Effector memory CD4-positive, alpha-beta T cell (primary cell): ENCODE measurements at regions not wholly inside any gene's neighbourhood (a gene's known extent, or its start where the extent isn't known, plus 50 kb on each side); places are given as distances from the start of the nearest gene placed in this dataset.

Source experiments
- DNase-seq, 3 donors: peaks; one replicate each; pipeline ENCODE4 v3.0.0-alpha.2; 2020
- H3K27ac ChIP-seq: 2 replicates; pipeline ENCODE4 v1.7.0; 2013; ENCODE audit warnings: mild to moderate bottlenecking, low read length, moderate library complexity; ENCODE audit not compliant: insufficient read depth, poor library complexity, severe bottlenecking
- H3K27me3 ChIP-seq: replicated peaks from 2 replicates; pipeline ENCODE4 v1.7.0; 2013; ENCODE audit warnings: mild to moderate bottlenecking, low read length; ENCODE audit not compliant: insufficient read depth, control insufficient read depth, poor library complexity, severe bottlenecking
- H3K36me3 ChIP-seq: 2 replicates; pipeline ENCODE4 v1.7.0; 2013; ENCODE audit warnings: mild to moderate bottlenecking, low read length, moderate library complexity; ENCODE audit not compliant: control insufficient read depth, insufficient read depth
- H3K4me1 ChIP-seq: 2 replicates; pipeline ENCODE4 v1.7.0; 2013; ENCODE audit warnings: low read length, mild to moderate bottlenecking; ENCODE audit not compliant: control insufficient read depth, insufficient read depth, poor library complexity, severe bottlenecking
- H3K4me3 ChIP-seq: 2 replicates; pipeline ENCODE4 v1.7.0; 2013; ENCODE audit warnings: low read length, low read depth, mild to moderate bottlenecking; ENCODE audit not compliant: insufficient read depth, poor library complexity, severe bottlenecking
- H3K9me3 ChIP-seq: 2 replicates; pipeline ENCODE4 v1.7.0; 2013; ENCODE audit warnings: mild to moderate bottlenecking, low read length, moderate library complexity; ENCODE audit not compliant: control insufficient read depth

DNA sequence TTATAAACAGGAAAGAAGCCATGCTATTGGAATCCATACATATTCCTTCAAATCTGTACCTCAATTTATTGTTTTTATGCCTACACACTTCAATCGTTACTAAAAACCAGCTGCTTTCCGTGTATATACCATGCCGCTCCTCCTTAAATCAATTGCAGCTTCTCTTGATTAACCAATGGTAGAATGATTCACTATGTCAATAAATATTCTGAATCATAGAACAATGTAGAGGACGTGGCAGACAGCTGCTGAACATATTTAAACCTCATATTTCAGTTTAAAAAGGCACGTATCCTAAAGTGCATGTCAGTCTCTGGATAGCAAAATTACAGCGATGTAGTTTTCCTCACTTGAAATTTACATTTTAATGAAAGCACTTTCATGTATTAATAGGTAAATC lies 100.4 kb downstream of the MRPL39 start:
- H3K27ac ChIP-seq = no peak overlapping the region

DNA sequence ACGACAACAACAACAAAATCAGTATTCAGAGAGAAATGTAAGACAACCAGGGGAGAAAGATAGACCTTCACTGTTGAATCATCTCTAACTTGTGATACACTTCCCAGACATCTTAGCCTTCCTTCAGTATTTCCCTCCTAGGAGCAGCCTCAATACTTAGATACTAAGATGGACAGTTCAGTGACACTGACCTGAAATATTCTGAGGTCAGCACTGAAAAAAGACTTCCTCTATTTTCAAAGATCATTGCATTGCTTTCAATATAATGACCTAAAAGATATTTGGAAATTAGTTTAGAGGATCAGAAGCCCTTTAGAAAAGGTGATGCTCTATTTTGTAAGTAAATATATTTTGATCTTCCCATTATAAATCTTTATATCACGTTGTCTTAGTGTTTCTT lies 101.0 kb downstream of the MRPL39 start:
- no peaks in the 10 kb centered on the region for H3K36me3 ChIP-seq
- H3K4me3 ChIP-seq = no peak overlapping the region
- H3K27ac ChIP-seq = no peak overlapping the region
- H3K4me1 ChIP-seq = no peaks in the 10 kb centered on the region
- H3K27me3 ChIP-seq = no peaks in the 10 kb centered on the region
- no peaks in the 10 kb centered on the region for H3K9me3 ChIP-seq
- DNase-seq = no peak

More for the DNA sequence above, 100.4 kb downstream of the MRPL39 start:
- H3K9me3 ChIP-seq = no peaks in the 10 kb centered on the region
- no peak overlapping the region for H3K4me3 ChIP-seq
- no peaks in the 10 kb centered on the region for H3K36me3 ChIP-seq
- no peaks in the 10 kb centered on the region for H3K27me3 ChIP-seq
- no peak for DNase-seq
- no peaks in the 10 kb centered on the region for H3K4me1 ChIP-seq

DNA sequence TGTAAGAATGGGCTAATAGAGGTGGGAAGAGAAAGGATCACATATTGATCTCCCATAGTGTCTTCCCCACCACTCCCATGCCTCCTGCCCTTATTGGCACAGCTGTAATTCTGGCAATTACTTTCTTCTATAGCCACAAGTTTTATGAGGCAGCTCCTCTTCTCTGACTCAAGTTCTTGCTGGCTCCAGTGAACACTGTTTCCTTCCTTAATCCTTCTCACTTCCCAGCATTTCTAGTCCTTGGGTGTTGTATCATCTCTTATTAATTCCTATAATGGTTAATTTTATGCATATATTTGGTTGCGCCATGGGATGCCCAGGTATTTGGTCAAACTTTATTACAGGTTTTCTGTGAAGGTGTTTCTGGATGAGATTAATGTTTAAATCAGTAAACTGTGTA lies 103.3 kb downstream of the MRPL39 start:
- no peaks in the 10 kb centered on the region for H3K27me3 ChIP-seq
- no peak overlapping the region for H3K27ac ChIP-seq
- no peaks in the 10 kb centered on the region for H3K36me3 ChIP-seq
- no peaks in the 10 kb centered on the region for H3K4me1 ChIP-seq
- no peaks in the 10 kb centered on the region for H3K9me3 ChIP-seq
- DNase-seq = no peak
- no peak overlapping the region for H3K4me3 ChIP-seq

DNA sequence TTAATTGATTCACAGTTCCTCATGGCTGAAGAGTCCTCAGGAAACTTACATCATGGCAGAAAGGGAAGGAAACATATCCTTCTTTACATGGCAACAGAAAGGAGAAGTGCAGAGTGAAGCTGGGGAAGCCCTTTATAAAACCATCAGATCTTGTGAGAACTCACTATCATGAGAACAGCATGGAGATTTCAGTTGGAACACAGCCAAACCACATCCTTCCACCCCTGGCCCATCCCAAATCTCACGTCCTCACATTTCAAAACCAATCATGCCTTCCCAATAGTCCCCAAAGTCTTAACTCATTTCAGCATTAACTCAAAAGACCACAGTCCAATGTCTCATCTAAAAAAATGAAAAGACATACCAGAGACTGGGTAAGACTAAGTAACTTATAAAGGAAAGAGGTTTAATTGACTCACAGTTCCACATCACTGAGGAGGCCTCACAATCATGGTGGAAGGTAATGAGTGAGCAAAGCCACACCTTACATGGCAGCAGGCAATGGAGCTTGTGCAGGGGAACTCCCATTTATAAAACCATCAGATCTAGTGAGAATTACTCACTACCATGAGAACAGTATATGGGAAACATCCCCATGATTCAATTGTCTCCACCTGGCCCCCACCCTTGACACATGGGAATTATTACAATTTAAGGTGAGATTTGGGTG lies 105.2 kb downstream of the MRPL39 start:
- Histone ChIP-seq H3K27ac (no peak overlapping the region), H3K27me3 (no peaks in the 10 kb centered on the region), H3K9me3 (no peaks in the 10 kb centered on the region), H3K4me3 (no peak overlapping the region), H3K4me1 (no peaks in the 10 kb centered on the region), H3K36me3 (no peaks in the 10 kb centered on the region)
- DNase-seq = no peak

DNA sequence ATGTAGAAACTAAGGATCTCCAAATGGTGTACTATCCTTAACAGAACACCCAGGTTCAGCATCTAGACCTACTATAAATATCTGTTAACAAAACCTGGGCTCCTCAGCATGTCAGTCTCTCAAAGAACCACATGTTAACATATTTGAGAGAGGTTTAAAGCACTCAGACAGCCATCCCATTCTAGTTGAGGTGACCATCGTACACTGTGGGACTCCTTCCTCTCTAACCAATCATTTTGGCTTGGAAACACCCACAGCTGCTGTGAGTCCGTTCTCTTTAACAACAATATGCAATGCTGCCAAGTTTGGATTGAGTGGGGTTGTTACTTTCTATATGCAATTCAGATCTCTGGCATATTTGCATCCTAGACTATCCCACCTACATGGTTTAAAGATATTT lies 105.8 kb downstream of the MRPL39 start:
- Histone ChIP-seq H3K4me3 (no peak overlapping the region), H3K27ac (no peak overlapping the region)
- no peak for DNase-seq

DNA sequence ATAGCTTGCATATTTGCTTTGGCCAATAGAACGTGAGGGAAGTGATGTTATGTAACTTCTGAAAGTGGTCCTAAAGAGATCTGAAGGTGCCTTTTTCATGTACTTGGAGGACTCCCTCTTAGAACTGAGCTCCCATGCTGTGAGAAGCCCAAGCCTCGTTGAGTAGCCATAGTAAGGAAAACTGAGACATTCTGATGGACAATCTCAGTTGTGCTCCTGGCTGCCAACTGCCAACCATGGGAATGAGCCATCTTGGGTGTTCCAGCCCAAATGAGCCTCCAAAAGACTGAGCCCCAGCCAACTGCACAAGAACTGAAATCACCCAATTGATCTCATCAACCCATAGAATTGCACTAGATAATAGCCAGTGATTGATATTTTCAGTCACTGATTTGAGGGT lies 106.7 kb downstream of the MRPL39 start:
- H3K4me1 ChIP-seq = no peaks in the 10 kb centered on the region
- no peaks in the 10 kb centered on the region for H3K9me3 ChIP-seq
- H3K27me3 ChIP-seq = no peaks in the 10 kb centered on the region
- no peak overlapping the region for H3K27ac ChIP-seq
- H3K36me3 ChIP-seq = no peaks in the 10 kb centered on the region
- H3K4me3 ChIP-seq = no peak overlapping the region
- DNase-seq = no peak

More for the DNA sequence above, 105.8 kb downstream of the MRPL39 start:
- Histone ChIP-seq H3K4me1 (no peaks in the 10 kb centered on the region), H3K36me3 (no peaks in the 10 kb centered on the region), H3K27me3 (no peaks in the 10 kb centered on the region), H3K9me3 (no peaks in the 10 kb centered on the region)

DNA sequence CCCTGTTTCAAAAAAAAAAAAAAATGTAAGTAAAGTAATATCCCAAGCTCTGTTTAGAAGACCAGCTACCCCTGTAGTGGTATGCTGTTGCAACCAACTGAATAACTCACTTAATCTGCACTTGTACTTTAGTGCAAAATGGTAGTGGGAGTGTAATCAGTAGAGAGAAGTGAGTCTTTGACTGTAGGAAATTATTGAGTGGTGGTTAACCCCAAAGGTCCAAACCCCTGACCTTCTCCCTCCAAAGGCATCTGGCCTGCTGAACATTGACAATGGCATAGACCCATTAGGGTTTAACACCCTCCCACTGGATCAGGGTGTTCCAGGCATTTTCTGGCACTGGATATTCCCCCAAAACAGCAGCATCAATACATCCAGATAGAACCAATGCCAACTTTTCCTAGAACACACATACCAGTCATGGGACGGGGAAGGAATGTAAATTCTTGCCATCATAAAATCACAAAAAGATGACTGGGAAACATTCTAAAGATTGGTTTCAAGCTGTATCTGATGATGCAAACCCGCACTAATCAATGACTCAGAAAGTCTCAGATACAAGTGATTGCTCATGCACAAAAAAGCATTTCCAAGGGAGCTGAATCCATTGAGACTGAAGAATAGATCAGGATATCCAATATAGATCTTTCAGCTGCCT lies 110.3 kb downstream of the MRPL39 start:
- DNase-seq = no peak

DNA sequence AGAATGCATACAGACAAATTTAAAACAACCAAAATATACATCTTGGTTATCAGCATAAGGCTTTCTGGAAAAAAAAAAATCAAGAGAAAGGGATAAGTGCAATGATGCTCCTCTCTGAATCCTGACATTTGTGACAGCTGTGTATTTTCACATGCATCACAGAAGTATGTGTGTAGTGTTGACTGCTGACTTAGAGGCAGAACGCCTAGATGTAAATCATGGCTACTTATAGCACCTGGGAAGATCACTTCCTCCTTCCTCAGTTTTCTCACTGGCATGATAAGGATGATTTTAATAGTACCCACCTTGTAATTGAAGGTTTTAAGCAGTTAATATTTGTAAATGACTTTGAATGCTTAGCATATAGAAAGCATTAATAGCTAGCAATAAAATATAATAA lies 112.5 kb downstream of the MRPL39 start:
- no peak for DNase-seq
- no peaks in the 10 kb centered on the region for H3K4me1 ChIP-seq
- no peak overlapping the region for H3K4me3 ChIP-seq
- no peaks in the 10 kb centered on the region for H3K9me3 ChIP-seq
- H3K27ac ChIP-seq = no peak overlapping the region
- H3K36me3 ChIP-seq = no peaks in the 10 kb centered on the region
- H3K27me3 ChIP-seq = no peaks in the 10 kb centered on the region

More for the DNA sequence above, 110.3 kb downstream of the MRPL39 start:
- Histone ChIP-seq H3K27me3 (no peaks in the 10 kb centered on the region), H3K9me3 (no peaks in the 10 kb centered on the region), H3K4me1 (no peaks in the 10 kb centered on the region), H3K36me3 (no peaks in the 10 kb centered on the region), H3K27ac (no peak overlapping the region), H3K4me3 (no peak overlapping the region)

DNA sequence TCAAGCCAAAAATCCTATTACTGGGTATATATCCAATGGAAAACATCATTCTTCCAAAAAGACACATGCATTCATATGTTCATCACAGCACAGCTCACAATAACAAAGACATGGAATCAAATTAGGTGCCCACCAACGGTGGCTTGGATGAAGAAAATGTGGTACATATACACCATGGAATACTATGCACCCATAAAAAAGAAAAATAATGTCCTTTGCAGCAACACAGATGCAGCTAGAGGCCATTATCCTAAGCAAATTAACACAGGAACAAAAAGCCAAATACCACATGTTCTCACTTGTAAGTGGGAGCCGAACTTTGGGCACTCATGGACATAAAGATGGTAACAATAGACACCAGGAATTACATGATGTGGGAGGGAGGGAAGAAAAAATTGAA lies 113.6 kb downstream of the MRPL39 start:
- Histone ChIP-seq H3K27me3 (no peaks in the 10 kb centered on the region), H3K27ac (no peak overlapping the region), H3K4me3 (no peak overlapping the region), H3K4me1 (no peaks in the 10 kb centered on the region), H3K9me3 (no peaks in the 10 kb centered on the region), H3K36me3 (no peaks in the 10 kb centered on the region)
- DNase-seq = no peak

DNA sequence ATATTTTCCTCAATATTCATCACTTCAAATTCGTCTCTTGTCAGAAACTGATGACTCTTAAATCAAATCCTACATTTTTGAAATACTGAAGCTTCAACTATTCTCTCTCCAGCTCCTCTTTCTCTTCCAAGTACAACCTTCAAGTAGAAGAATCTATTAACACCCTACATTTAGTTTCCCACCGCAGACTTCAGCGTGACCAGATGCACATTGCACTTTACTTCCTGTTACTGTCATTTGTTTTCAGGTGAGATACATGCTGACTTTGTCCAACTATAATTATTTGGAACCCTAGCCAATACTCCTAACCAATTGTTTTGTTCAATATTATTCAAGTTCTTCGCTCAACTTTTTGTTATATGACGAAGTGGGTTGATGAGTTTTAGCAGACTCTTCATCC lies 116.0 kb downstream of the MRPL39 start:
- Histone ChIP-seq H3K27me3 (no peaks in the 10 kb centered on the region), H3K36me3 (no peaks in the 10 kb centered on the region), H3K4me1 (no peaks in the 10 kb centered on the region), H3K9me3 (no peaks in the 10 kb centered on the region), H3K27ac (no peak overlapping the region), H3K4me3 (no peak overlapping the region)
- DNase-seq = no peak
